NCI-H187 treated with DMSO at 0.1 percent for 48 hours (cell line): ENCODE measurements at regions not wholly inside any gene's neighbourhood (a gene's known extent, or its start where the extent isn't known, plus 50 kb on each side); places are given as distances from the start of the nearest gene placed in this dataset.
A peak's percentile ranks its signal among the peaks of the same experiment; 100 is the strongest.
"Not testable (repeated sequence)": the region's sequence is repeated elsewhere in the genome, so short reads cannot be mapped to it uniquely, and the experiment has no call there.

Experiments
- DNase-seq: peaks from one replicate; lab custom pipeline; 2025; lab: John Stamatoyannopoulos, UW

DNA sequence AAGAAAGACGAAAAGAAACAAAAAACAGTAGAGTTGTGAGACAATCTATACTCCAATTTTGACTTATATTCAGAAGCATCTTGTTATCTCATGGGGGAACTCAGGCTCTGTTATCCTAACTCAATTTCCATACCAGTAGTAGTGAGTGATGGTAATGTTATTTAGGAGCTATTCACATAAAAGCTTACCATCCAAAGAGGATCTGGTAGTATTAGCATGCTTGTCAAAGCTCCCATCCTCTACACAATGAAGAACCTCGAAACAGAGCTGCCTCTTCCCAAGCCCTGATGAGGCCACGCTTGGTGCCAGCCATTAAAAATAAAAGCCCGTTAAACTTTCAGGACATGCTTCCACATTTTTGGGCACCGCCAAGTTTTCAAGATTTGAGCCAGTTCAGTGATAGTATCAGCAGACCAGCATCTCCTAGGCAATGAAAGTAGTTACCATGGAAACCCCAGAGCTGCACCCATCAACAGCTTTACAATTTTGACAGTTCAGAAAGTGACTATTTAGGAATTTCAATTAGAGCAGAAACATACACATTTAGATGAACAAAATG, 173.3 kb downstream of the CD83 start:
- no peak for DNase-seq

DNA sequence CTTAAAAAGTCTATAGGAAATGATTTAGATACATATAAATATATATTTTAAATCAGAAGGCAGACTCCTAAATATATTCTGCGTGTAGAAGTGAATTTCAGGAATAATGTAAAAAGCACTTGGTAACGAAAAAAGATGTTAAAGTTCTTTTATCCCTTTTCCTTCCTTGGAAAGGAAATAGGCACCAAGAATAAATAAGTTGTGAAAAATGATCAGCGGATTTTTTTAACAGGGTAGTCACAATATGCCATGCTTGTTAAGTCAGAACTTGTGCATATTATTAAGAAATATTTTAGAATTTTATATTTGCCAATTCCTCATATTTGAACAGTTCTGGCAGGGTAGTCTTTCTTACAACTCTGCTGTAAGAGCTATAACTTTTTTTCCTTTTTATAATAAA, 173.8 kb downstream of the CD83 start:
- DNase-seq: no peak

DNA sequence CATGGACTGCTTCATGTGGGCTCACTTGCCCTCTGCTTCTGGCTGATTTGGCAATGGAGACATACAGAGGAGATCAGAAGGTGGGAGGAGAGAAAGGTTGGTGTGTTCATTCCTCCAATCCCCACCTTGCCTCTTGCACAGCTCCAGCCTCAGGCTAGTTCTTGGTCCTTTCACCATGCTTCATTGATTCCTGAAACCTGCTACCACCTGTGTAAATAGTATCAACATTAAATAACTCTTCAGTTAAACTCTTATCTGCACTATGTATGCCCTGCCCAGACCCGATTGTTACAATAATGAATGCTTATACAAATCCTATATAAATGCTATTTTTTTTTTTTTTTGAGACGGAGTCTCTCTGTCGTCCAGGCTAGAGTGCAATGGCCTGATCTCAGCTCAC, 174.5 kb downstream of the CD83 start:
- DNase-seq: peak; percentile 85

DNA sequence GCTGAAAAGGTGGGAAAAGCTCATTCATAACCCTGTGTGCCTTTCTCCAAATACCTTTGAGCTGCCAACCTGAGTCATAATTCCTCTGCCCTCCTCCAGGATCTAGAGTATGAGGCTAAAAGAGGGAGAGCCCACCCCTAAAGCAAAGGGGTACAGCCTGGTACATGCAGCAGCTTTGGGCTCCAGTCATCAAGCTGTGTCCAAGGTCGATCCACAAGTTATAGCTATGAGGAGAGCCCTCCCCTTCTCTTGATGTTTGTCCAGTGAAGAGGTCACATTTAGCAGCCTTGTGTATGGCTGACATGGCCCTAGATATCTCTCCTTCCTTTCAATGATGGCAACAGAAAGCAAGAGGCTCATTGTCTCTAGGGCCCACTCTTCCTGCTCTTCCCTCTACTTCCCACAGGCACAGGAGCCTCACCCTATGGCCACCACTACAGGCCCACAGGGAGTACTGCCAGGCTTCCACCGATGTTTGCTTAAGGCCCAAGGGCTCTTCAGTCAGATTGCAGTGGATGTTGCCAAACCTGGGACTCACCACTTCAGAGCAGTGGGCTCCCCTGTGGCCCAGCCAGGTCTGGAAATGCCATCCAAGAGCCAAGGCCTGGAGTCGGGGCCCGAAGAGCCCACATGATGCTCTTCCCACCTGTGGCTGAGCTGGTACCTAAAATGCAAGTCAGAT, 176.8 kb downstream of the CD83 start:
- DNase-seq: peak; percentile 74

DNA sequence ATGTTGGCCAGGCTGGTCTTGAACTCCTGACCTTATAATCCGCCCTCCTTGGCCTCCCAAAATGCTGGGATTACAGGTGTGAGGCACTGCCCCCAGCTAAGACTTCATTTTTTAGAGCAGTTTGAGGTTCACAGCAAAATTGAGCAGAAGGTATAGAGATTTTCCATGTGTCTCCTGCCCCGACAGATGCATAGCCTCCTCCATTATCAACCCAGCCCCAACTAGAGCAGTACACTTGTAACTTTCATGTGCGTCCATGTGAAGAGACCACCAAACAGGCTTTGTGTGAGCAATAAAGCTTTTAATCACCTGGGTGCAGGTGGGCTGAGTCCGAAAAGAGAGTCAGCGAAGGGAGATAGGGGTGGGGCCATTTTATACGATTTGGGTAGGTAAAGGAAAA, 179.1 kb downstream of the CD83 start:
- not testable (repeated sequence) for DNase-seq

DNA sequence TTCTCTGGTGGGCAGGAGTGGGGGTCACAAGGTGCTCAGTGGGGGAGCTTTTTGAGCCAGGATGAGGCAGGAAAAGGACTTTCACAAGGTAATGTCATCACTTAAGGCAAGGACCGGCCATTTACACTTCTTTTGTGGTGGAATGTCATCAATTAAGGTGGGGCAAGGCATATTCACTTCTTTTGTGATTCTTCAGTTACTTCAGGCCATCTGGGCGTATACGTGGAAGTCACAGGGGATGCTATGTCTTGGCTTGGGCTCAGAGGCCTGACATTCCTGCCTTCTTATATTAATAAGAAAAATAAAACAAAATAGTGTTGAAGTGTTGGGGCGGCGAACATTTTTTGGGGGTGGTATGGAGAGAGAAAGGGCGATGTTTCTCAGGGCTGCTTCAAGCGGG, 179.5 kb downstream of the CD83 start:
- DNase-seq: not testable (repeated sequence)

DNA sequence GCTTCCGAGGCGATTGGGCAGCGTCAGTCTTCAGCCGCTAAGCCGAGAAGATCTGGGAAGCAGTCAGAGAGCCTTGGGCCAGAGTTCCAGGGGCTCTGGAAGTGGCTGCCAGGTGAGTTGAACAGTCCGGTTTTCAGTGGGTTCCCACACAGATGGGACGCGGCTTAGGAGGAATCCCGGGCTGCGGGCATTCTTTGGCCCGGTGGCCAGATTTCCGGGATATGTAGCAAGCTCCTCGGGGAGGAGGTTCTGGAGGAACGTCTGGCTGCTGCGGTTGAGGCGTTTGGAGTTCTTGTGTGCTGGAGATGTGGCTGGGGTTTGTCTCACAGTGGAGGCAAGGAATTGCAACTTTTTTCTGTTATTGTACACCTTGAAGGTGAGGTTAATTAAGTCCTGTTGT, 182.6 kb downstream of the CD83 start:
- not testable (repeated sequence) for DNase-seq

DNA sequence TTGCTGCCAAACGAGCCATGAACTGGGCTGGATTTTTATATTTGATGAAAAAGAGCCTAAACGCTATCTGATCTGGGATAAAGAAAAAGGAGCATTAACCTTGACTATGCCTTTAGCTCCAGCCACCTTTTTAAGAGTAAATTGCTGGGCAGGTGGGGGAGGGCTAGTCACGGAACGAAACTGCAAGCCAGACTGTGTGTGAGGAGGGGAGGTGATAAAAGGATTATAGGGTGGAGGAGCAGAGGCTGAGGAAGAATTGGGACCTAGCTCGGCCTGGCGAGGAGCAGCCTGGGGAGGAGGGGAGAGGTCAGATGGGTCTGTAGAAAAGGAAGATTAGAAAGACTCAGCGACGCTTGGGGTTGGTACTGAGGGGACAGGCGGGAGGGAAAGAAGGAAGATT, 183.1 kb downstream of the CD83 start:
- DNase-seq: not testable (repeated sequence)

DNA sequence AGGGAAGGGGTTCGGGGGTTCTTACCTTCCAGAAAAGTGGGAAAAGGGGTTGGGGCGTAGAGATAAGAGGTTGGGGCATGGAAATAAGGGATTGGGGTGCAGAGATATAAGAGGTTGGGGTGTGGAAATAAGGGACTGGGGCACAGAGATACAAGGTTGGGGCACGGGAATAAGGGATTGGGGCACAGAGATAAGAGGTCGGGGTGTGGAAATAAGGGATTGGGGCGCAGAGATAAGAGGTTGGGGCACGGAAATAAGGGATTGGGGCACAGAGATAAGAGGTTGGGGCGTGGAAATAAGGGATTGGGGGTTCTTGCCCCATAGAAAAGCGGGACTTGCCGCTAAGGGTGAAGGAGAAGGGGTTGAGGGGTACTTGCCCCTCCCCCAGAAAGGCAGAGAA, 183.9 kb downstream of the CD83 start:
- not testable (repeated sequence) for DNase-seq

DNA sequence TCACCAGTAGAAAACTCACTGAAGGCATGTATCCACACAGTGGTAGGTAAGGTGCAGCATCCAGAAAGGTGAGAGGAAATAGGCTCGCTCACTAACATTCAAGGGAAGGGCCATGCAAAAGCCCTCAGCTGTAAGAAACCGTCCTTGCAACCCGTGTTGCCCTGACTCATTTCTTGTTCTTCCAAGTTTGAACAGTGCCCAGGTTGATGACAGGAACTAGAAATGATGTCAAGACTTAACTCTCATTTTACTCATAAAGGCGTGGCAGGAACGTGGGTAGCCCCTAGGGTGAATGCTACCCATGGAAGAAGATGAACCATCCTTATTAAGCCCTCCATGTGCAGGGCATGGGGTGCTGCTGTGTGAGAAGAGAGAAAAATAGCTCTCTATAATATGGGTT, 187.6 kb downstream of the CD83 start:
- DNase-seq: no peak

DNA sequence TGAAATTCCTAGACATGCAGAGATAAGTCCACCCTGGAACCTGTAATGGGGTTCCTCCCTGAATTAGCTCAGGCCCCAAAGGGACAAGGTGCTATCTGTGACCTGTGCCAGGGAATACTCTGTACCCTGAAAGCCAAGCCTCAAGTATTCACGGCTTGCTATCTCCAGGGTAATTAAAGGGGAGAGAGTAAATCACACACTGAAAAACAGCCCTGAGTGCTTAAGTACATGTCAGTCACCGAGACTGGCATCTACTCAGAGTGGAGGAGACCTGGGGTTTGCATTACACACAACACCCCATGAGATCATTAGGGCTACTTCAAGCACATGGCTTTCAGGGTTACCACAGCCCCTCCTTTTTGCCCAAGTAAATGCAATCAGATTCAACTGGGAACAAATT, 188.1 kb downstream of the CD83 start:
- no peak for DNase-seq

DNA sequence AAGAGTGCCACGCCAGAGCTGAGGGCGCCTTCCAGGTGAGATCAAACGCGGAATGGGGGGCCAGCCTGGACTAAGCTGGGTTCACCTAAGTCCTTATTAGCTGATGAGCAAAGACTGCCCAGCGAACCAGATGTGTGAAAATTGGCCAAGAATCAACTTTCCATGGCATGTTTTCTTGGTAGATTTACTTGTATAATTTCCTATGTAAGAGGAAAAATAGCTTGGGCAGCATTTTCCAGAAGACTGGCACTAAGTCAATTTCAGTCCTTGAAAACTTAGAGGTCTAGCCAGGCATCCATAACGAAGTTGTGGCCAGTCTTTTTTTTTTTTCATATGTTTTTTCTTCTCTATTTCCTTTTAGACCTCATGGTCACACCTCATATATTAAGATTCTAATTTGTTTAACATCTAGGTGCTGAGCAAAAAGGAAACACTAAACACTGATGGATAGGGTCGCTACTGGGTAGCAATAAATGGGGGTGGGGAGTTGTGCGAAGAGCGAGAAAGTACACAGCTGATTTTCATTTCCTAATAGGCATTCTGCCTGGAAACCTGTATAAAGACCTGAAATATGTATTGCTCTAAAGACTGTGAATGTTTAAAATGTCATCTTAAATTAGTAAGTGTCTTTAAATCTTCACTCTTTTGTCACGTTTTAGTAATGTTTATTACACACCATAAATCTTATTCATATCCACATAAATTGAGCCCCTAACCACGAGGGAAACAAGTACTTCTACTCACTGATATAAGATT, 188.8 kb downstream of the CD83 start:
- no peak for DNase-seq

DNA sequence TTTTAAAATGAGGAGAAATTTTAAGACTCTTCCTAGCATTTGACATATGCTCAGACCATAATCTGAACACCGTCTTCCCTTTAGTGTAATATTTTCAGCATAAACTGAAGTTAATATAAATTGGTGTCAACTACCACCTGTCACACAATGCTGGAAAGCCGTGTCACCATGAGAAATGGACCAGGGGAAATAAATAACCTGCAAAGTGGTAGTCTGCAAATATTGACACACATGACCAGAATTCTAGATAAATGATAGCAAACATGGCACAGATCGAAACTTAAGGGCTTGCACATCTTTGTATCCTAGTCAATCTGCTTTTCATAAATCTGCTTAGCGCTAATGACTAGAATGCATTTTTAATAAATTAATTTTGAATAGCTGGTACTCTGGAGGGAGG, 191.9 kb downstream of the CD83 start:
- no peak for DNase-seq

DNA sequence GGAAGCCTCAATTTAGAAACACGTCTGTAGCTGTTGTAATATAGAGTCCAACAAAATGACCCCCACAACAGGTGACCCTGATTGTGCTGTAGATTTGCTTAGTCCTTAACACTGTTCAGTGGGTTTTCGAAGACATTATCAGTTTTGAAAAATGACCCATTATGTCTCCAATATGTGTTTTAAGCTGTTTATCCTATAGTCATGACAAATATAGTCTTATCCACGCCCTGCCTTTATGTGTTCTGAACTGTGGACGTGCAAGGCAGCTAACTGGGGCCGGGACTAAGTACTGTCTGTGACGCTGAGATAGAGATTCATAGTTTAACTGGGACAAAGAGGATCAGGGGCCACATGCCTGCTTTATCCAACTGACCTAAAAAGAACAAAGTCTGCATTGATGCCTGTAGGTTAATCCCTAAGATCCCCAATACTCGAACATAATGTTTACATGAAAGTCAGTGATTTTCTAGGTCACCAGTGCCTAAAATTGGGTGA, 192.4 kb downstream of the CD83 start:
- DNase-seq: no peak

DNA sequence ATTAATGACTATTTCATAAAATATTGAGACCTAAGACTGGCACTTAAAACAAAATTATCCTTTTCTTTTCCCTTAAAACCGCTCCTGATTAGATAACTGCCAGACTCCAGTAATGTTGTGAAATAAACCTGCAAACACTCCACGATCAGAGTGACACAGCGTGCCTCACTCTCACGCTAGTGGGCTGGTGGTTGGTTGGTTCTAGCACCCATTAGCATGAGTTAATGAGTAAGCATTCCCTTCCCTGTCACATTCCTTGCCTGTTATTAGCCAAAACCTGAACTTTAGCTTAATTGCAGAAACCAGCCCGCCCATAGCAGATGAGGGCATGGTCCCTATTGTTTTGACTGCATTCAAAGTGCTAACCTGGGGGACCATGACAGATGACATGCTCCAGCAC, 193.4 kb downstream of the CD83 start:
- DNase-seq: no peak

DNA sequence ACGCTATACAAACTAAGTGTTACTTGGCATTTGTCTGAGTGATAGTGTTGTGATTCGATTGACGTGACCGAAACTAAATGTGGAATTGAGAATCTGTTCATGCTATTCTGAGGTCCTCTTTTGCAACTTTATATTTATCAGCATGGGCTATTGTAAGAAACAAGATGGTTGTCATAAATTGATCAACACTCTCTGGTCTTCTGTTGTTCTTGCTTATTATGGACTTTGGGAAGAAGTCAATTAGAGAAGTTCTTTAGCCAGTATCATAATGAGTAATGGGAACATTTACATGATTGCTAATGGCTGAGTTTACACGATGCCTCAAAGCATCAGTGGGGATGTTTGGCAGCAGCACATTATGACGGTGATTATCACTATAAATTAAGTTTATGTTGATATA, 195.0 kb downstream of the CD83 start:
- no peak for DNase-seq

DNA sequence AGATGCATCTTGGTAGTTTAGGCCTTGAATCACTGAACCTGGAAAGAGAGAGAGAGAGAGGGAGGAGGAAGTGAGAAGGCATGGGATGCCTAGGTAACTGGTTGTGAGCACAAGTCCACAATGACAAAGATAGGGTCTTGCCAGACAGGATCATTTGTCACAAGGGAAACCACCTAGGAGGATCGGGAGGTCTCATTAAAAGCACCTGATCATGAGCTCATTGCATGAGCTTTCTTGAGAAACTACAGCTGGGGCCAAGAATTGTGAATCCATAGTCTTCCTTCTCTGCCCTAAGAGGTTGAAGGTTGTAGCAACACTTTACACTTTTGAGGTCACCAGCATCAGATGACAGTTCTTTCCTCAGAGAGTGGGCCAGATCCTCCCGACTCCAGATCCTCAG, 195.7 kb downstream of the CD83 start:
- no peak for DNase-seq

DNA sequence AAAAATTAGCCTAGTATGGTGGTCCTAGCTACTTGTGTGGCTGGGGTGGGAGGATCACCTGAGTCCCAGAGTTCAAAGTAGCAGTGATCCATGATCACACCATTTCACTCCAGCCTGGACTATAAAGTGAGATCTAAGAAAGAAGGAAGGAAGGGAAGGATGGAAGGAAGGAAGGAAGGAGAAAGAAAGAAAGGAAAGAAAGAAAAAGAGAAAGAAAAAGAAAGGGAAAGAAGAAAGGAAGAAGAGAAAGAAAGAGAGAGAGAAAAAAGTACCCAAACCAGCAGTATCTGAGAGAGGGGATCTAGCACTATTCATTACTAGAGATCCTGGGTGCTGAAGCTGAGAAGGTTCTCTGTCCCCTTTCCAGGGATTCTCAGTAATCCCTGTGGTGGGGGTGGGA, 197.8 kb downstream of the CD83 start:
- no peak for DNase-seq

DNA sequence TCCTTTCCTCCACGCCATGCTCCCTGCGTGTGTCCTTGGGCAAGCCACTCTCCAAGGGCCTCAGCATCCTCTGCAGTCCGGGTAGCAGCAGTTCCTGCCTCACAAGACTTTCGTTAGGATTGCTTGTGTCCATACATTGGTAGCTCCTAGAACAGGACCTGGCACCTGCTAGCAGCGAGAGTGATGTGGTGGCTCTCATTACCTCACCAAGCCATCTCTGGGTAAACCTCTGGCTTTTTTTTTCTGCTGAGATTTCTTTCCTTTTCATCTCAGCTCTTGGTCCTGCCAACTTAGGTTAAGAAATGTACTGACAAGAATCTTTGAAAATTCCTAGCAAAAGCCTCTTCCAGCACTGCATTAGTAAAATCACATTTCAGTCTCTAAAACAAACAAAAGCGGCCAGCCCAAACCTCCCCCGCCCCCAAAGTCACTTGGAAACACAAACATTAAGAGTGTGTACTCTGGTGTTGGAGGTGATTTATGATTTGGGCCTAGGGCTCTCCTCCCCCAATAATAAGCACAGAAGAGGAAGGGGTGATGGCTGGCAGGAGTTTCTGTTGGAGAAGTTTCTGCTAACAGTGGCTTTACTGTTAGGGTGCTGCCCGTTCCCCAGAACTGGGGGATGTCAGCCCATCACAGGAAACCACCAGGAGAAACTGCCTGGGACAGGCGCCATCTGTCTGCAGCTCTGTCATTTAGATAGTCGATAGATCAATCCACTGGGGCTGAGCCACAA, 199.2 kb downstream of the CD83 start:
- DNase-seq: no peak

DNA sequence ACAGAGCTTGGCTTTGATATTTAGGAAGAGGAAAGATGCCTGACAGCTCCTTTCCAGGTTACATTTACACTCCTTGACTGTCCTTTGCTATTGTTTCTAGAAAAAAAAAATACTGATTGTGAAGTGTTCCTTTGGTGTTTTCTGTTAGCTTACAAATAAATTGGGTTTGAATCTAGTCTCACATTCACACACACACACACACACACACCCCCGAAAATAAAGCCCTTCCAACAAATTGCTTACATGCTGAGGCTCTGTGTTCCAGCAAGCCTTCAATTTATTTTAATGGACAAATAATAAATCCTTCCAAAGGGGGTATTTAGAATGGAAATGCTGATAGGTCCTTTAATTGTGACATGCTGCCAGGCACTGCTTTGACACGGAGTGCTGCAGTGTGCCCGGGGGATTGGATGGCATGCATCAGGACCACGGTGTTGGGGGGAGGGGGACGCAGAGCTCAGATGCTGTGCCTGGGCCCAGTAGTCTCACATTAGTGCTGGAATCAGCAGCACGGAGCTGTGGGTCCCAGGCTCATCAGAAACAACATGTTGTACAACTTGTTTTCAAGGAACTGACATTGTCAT, 199.9 kb downstream of the CD83 start:
- no peak for DNase-seq

DNA sequence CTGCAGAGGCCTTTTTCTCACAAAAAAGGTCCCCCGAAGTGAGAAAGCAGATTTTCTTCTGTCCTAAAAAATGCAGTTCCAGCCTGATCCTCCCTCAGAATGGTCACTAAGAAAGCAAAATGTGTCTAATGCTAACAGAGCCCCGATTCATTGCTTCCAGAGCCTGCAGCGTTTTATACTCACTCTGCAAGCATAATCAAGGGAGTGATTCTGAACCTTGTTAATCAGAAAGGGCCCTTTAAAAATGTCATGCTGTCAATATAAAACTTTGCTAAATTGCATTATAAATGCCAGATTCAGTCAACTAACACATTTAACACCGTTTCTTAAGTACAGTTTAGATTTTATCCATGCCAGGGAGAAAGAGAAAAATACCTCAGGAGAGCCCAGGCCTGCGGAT, 202.8 kb downstream of the CD83 start:
- DNase-seq: no peak
